Neural cell (in vitro differentiated cells): ENCODE measurements at regions not wholly inside any gene's neighbourhood (a gene's known extent, or its start where the extent isn't known, plus 50 kb on each side); places are given as distances from the start of the nearest gene placed in this dataset.

ENCODE experiments used
- H2AFZ ChIP-seq: fragments of 200-600, 300-800 bp; sonication (generic), shearing (Covaris generic); 2 replicates; pipeline ENCODE4 v1.6.0; 2014; ENCODE audit warnings: low read depth, mild to moderate bottlenecking, antibody characterized with exemption, low read length, moderate library complexity
- H3F3A ChIP-seq: fragments of 200-600 bp; shearing (Covaris generic); 2 replicates; pipeline ENCODE4 v1.6.1; 2016; ENCODE audit warnings: mild to moderate bottlenecking, moderate library complexity, mixed read lengths, antibody characterized with exemption, low read length; ENCODE audit not compliant: insufficient read depth, poor library complexity, severe bottlenecking
- H3K27ac ChIP-seq: fragments of 200-600, 300-800 bp; sonication (generic), shearing (Covaris generic); 2 replicates; pipeline ENCODE4 v1.5.1; 2014; ENCODE audit warnings: mild to moderate bottlenecking, low read length, moderate library complexity
- H3K27me3 ChIP-seq: fragments of 300-800, 200-600 bp; sonication (generic), shearing (Covaris generic); 2 replicates; pipeline ENCODE4 v1.6.0; 2014; ENCODE audit warnings: mild to moderate bottlenecking, low read depth, low read length, moderate library complexity; ENCODE audit not compliant: insufficient read depth
- H3K36me3 ChIP-seq: fragments of 300-800, 200-600 bp; sonication (generic), shearing (Covaris generic); 2 replicates; pipeline ENCODE4 v1.5.1; 2014; ENCODE audit warnings: mild to moderate bottlenecking, antibody characterized with exemption, low read length, moderate library complexity; ENCODE audit not compliant: insufficient read depth
- H3K4me2 ChIP-seq: fragments of 300-800, 200-600 bp; sonication (generic), shearing (Covaris generic); 2 replicates; pipeline ENCODE4 v1.6.0; 2014; ENCODE audit warnings: mild to moderate bottlenecking, low read length
- H3K4me3 ChIP-seq: fragments of 300-800, 200-600 bp; sonication (generic), shearing (Covaris generic); 2 replicates; pipeline ENCODE4 v1.5.1; 2014; ENCODE audit warnings: mild to moderate bottlenecking, low read length, moderate library complexity
- H3K79me2 ChIP-seq: fragments of 200-600 bp; shearing (Covaris generic); replicated peaks from 2 replicates; pipeline ENCODE4 v1.6.0; 2014; ENCODE audit warnings: mild to moderate bottlenecking, low read length, moderate library complexity; ENCODE audit not compliant: insufficient read depth
- H3K9ac ChIP-seq: fragments of 300-800, 200-600 bp; sonication (generic), shearing (Covaris generic); 2 replicates; pipeline ENCODE4 v1.6.1; 2016; ENCODE audit warnings: mild to moderate bottlenecking, low read length, mixed read lengths
- H3K9me2 ChIP-seq: fragments of 200-600 bp; shearing (Covaris generic); 2 replicates; pipeline ENCODE4 v1.6.1; 2016; ENCODE audit warnings: mild to moderate bottlenecking, low read length, mixed read lengths; ENCODE audit not compliant: insufficient read depth
- H3K9me3 ChIP-seq: fragments of 200-600, 300-800 bp; sonication (generic), shearing (Covaris generic); 2 replicates; pipeline ENCODE4 v1.6.1; 2016; ENCODE audit warnings: mild to moderate bottlenecking, mixed run types, low read length, moderate library complexity, mixed read lengths
- H4K20me1 ChIP-seq: fragments of 200-600 bp; shearing (Covaris generic); 2 replicates; pipeline ENCODE4 v1.6.1; 2016; ENCODE audit warnings: mild to moderate bottlenecking, mixed run types; ENCODE audit not compliant: insufficient read depth
- EP300 ChIP-seq: fragments of 450-650 bp; conservative IDR thresholded peaks from 2 replicates; pipeline ENCODE4 v1.6.1; 2014; ENCODE audit warnings: antibody characterized with exemption, mild to moderate bottlenecking, moderate library complexity; ENCODE audit not compliant: poor library complexity, severe bottlenecking
- EZH2 ChIP-seq: fragments of 200-600, 300-800 bp; shearing (Covaris generic), sonication (generic); IDR thresholded peaks from 2 replicates; pipeline ENCODE4 v1.6.1; 2014; ENCODE audit warnings: antibody characterized with exemption, low read length, borderline replicate concordance, mild to moderate bottlenecking; ENCODE audit not compliant: insufficient read depth, poor library complexity, severe bottlenecking
- MXI1 ChIP-seq: fragments of 450-650 bp; conservative IDR thresholded peaks from 2 replicates; pipeline ENCODE4 v1.6.1; 2014; ENCODE audit warnings: antibody characterized with exemption, mild to moderate bottlenecking; ENCODE audit not compliant: poor library complexity, severe bottlenecking
- POLR2AphosphoS5 ChIP-seq: IDR thresholded peaks from 2 replicates; pipeline ENCODE4 v1.6.1; 2012
- RAD21 ChIP-seq: fragments of 450-650 bp; conservative IDR thresholded peaks from 2 replicates; pipeline ENCODE4 v1.6.1; 2014; ENCODE audit warnings: antibody characterized with exemption, mild to moderate bottlenecking, moderate library complexity
- SMC3 ChIP-seq: fragments of 450-650 bp; conservative IDR thresholded peaks from 2 replicates; pipeline ENCODE4 v1.6.1; 2014; ENCODE audit warnings: antibody characterized with exemption, mild to moderate bottlenecking, moderate library complexity; ENCODE audit not compliant: poor library complexity
- TAF1 ChIP-seq: IDR thresholded peaks from 2 replicates; pipeline ENCODE4 v1.6.1; 2012; ENCODE audit warnings: low read depth
- TF ChIP-seq, protein P1 (sequence below): fragments of 450-650 bp; IDR thresholded peaks from 2 replicates; pipeline ENCODE4 v1.5.1; 2014; ENCODE audit warnings: antibody characterized with exemption, mild to moderate bottlenecking, moderate library complexity; ENCODE audit not compliant: poor library complexity, severe bottlenecking
- TF ChIP-seq, protein P2 (sequence below): IDR thresholded peaks from 2 replicates; pipeline ENCODE4 v1.6.1; 2012; ENCODE audit warnings: borderline replicate concordance

DNA sequence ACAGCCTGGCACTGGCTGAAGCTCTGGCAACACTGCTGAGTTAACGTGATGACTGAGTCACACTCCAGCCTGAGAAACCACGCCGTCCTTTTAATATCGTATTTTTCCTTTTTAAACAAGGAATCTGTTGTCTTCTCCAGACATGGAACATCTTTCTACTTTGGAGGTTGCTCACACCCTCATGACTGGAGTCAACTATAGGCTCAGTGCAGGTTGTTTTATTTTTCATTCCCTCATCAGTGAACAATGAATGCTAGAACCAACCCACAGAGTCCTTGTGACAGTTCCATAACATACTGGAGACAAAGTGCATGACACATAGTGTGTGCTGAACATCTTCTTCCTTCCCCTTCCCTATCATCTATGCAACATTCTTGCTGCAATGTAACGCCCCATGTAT lies 76.8 kb upstream of the CPEB2 start:
- no peak for TF ChIP-seq RAD21
- TF ChIP-seq SMC3: no peak
- TF ChIP-seq TAF1: no peak
- TF ChIP-seq, protein P1, sequence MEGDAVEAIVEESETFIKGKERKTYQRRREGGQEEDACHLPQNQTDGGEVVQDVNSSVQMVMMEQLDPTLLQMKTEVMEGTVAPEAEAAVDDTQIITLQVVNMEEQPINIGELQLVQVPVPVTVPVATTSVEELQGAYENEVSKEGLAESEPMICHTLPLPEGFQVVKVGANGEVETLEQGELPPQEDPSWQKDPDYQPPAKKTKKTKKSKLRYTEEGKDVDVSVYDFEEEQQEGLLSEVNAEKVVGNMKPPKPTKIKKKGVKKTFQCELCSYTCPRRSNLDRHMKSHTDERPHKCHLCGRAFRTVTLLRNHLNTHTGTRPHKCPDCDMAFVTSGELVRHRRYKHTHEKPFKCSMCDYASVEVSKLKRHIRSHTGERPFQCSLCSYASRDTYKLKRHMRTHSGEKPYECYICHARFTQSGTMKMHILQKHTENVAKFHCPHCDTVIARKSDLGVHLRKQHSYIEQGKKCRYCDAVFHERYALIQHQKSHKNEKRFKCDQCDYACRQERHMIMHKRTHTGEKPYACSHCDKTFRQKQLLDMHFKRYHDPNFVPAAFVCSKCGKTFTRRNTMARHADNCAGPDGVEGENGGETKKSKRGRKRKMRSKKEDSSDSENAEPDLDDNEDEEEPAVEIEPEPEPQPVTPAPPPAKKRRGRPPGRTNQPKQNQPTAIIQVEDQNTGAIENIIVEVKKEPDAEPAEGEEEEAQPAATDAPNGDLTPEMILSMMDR: no peak
- no peak for TF ChIP-seq MXI1
- no peak for TF ChIP-seq EP300
- TF ChIP-seq, protein P2, sequence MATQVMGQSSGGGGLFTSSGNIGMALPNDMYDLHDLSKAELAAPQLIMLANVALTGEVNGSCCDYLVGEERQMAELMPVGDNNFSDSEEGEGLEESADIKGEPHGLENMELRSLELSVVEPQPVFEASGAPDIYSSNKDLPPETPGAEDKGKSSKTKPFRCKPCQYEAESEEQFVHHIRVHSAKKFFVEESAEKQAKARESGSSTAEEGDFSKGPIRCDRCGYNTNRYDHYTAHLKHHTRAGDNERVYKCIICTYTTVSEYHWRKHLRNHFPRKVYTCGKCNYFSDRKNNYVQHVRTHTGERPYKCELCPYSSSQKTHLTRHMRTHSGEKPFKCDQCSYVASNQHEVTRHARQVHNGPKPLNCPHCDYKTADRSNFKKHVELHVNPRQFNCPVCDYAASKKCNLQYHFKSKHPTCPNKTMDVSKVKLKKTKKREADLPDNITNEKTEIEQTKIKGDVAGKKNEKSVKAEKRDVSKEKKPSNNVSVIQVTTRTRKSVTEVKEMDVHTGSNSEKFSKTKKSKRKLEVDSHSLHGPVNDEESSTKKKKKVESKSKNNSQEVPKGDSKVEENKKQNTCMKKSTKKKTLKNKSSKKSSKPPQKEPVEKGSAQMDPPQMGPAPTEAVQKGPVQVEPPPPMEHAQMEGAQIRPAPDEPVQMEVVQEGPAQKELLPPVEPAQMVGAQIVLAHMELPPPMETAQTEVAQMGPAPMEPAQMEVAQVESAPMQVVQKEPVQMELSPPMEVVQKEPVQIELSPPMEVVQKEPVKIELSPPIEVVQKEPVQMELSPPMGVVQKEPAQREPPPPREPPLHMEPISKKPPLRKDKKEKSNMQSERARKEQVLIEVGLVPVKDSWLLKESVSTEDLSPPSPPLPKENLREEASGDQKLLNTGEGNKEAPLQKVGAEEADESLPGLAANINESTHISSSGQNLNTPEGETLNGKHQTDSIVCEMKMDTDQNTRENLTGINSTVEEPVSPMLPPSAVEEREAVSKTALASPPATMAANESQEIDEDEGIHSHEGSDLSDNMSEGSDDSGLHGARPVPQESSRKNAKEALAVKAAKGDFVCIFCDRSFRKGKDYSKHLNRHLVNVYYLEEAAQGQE: no peak
- TF ChIP-seq EZH2: no peak
- no peak for TF ChIP-seq POLR2AphosphoS5
- no peak overlapping the region for H3K4me3 ChIP-seq
- no peaks in the 10 kb centered on the region for H3K9me3 ChIP-seq
- H2AFZ ChIP-seq: no peak overlapping the region
- no peaks in the 10 kb centered on the region for H3K36me3 ChIP-seq
- no peak overlapping the region for H3K9ac ChIP-seq
- H3K27ac ChIP-seq: no peak overlapping the region
- no peaks in the 10 kb centered on the region for H3K79me2 ChIP-seq
- H4K20me1 ChIP-seq: no peaks in the 10 kb centered on the region
- H3K27me3 ChIP-seq: no peaks in the 10 kb centered on the region
- no peaks in the 10 kb centered on the region for H3K9me2 ChIP-seq
- H3K4me2 ChIP-seq: no peak overlapping the region
- no peaks in the 10 kb centered on the region for H3F3A ChIP-seq

DNA sequence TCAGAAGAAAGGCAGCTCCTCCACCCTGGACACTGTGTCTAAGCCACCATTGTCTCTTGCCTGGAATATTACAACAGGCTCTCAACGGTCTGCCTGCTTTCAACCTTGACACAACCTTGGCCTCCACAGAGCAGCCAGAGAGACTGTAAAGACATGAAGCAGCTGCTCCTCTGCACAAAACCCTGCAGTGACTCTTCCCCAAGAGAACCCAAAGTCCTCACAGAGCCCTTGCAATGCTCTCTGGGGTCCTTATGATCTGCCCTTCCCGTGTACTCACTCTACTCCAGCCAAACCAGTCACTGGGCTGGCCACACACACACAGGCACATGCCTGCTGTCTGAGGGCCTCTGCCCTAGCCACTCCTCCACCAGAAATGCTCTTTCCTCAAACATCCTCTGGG lies 75.9 kb upstream of the CPEB2 start:
- Histone ChIP-seq H3F3A (no peaks in the 10 kb centered on the region), H3K79me2 (no peaks in the 10 kb centered on the region), H3K27ac (no peak overlapping the region), H3K9ac (no peak overlapping the region), H3K4me3 (no peak overlapping the region), H4K20me1 (no peaks in the 10 kb centered on the region), H2AFZ (no peak overlapping the region), H3K27me3 (no peaks in the 10 kb centered on the region), H3K9me3 (no peaks in the 10 kb centered on the region), H3K36me3 (no peaks in the 10 kb centered on the region), H3K9me2 (no peaks in the 10 kb centered on the region), H3K4me2 (no peak overlapping the region)
- TF ChIP-seq SMC3 (no peak), POLR2AphosphoS5 (no peak), RAD21 (no peak), EP300 (no peak), MXI1 (no peak), EZH2 (no peak), TAF1 (no peak)
- TF ChIP-seq, protein P2: no peak
- TF ChIP-seq, protein P1: no peak
